Keratinocyte (primary cell): ENCODE measurements at regions not wholly inside any gene's neighbourhood (a gene's known extent, or its start where the extent isn't known, plus 50 kb on each side); places are given as distances from the start of the nearest gene placed in this dataset.
"Not testable (repeated sequence)": the region's sequence is repeated elsewhere in the genome, so short reads cannot be mapped to it uniquely, and the experiment has no call there.

ENCODE experiments used
- DNase-seq: peaks from one replicate; pipeline ENCODE4 v3.0.0-alpha.2; 2011; ENCODE audit warnings: low read depth, missing footprints, low spot score
- FAIRE-seq: peaks from 2 replicates; lab custom pipeline; 2011; peaks lifted over from hg19 to GRCh38; lab: Jason Lieb, UNC
- H2AFZ ChIP-seq: 2 replicates; pipeline ENCODE4 v1.6.0; 2012; ENCODE audit warnings: low read length, control low read depth, inconsistent platforms; ENCODE audit not compliant: control insufficient read depth
- H3K27ac ChIP-seq: 2 replicates; pipeline ENCODE4 v1.5.1; 2011; ENCODE audit warnings: low read length; ENCODE audit not compliant: control insufficient read depth, insufficient read depth
- H3K27me3 ChIP-seq: 3 replicates; pipeline ENCODE4 v1.6.0; 2011; ENCODE audit warnings: low read length; ENCODE audit not compliant: control insufficient read depth, insufficient read depth; ENCODE audit errors: extremely low read depth
- H3K36me3 ChIP-seq, 2 experiments: 2 replicates in 1 of 2; 3 replicates in 1 of 2; pipeline ENCODE4 v1.5.1; 2011; ENCODE audit warnings: low read length in 2 of 2, mild to moderate bottlenecking in 1 of 2; ENCODE audit not compliant: control insufficient read depth in 2 of 2, insufficient read depth in 2 of 2; ENCODE audit errors: extremely low read depth in 1 of 2
- H3K4me1 ChIP-seq: 3 replicates; pipeline ENCODE4 v1.5.1; 2011; ENCODE audit warnings: low read length; ENCODE audit not compliant: control insufficient read depth, insufficient read depth; ENCODE audit errors: extremely low read depth
- H3K4me2 ChIP-seq: 3 replicates; pipeline ENCODE4 v1.6.0; 2011; ENCODE audit warnings: low read depth, low read length; ENCODE audit not compliant: control insufficient read depth, insufficient read depth; ENCODE audit errors: extremely low read depth
- H3K4me3 ChIP-seq, 3 experiments: fragments of 200-600 bp in 1 of 3; sonication (generic) in 1 of 3; 2 replicates in 2 of 3; 3 replicates in 1 of 3; pipeline ENCODE4 v1.5.1; 2011 to 2016; ENCODE audit warnings: low read length in 3 of 3, mild to moderate bottlenecking in 3 of 3, control low read depth in 2 of 3, inconsistent platforms in 1 of 3, low read depth in 1 of 3, mixed read lengths in 1 of 3, mixed run types in 1 of 3, moderate library complexity in 1 of 3; ENCODE audit not compliant: control insufficient read depth in 2 of 3, insufficient read depth in 2 of 3; ENCODE audit errors: extremely low read depth in 1 of 3
- H3K79me2 ChIP-seq: 2 replicates; pipeline ENCODE4 v1.6.0; 2012; ENCODE audit warnings: low read length; ENCODE audit not compliant: control insufficient read depth, insufficient read depth
- H3K9ac ChIP-seq: 3 replicates; pipeline ENCODE4 v1.6.0; 2011; ENCODE audit warnings: low read length; ENCODE audit not compliant: control insufficient read depth, insufficient read depth; ENCODE audit errors: extremely low read depth
- H3K9me1 ChIP-seq: 3 replicates; pipeline ENCODE4 v1.6.0; 2011; ENCODE audit warnings: low read length; ENCODE audit not compliant: control insufficient read depth, insufficient read depth; ENCODE audit errors: extremely low read depth
- H3K9me3 ChIP-seq: 2 replicates; pipeline ENCODE4 v1.5.1; 2012; ENCODE audit warnings: low read depth, low read length; ENCODE audit not compliant: control insufficient read depth
- H4K20me1 ChIP-seq: 3 replicates; pipeline ENCODE4 v1.6.0; 2011; ENCODE audit warnings: low read length; ENCODE audit not compliant: control insufficient read depth, insufficient read depth; ENCODE audit errors: extremely low read depth
- EZH2 ChIP-seq: IDR thresholded peaks from one replicate; pipeline ENCODE4 v1.6.1; 2012; ENCODE audit warnings: inconsistent platforms, mild to moderate bottlenecking, low read length, moderate library complexity
- dilution Hi-C: fragments of 300-500 bp; cut with MboI; formaldehyde crosslinking; loops from one replicate; pipeline ENCODE4 v1.7.0; 2020; ENCODE audit warnings: low sequenced_read_pairs; ENCODE audit not compliant: extremely low pct_ligation_motif_present
- TF ChIP-seq, protein P1 (sequence below), 3 experiments: IDR thresholded peaks in 1 of 3; conservative IDR thresholded peaks in 1 of 3; optimal IDR thresholded peaks in 1 of 3; 2 replicates in 2 of 3; 3 replicates in 1 of 3; pipeline versions ENCODE3 to v1.5.1; 2011; ENCODE audit warnings: low read length in 3 of 3, mild to moderate bottlenecking in 3 of 3, moderate library complexity in 2 of 3, control low read depth in 1 of 3, inconsistent platforms in 1 of 3; ENCODE audit not compliant: insufficient read depth in 2 of 3; ENCODE audit errors: extremely low read depth in 1 of 3

DNA sequence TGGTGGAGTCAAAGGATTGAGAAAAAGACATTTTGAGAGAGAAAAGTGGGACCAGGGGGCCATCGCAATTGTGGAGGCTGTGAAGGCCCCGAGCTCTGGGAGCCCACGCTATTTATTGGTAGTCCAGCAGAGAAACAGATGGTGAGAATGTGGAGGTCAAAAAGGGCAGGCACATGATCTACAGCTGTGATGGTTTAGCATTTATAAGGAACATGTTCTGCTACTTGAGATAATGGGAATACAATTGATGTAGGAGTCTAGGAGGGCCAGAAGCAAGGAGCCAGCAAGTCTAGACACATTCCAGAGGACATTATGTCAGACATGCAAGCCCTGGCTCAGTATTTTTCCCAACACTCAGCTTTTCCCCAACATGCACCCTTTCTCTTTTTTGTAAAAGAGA lies 283.4 kb upstream of the MTPN start:
- H2AFZ ChIP-seq, dilution Hi-C loops, FAIRE-seq, H3K9me3 ChIP-seq, H4K20me1 ChIP-seq, H3K4me3 ChIP-seq, H3K27ac ChIP-seq, H3K36me3 ChIP-seq, H3K79me2 ChIP-seq, H3K9ac ChIP-seq, DNase-seq, H3K4me1 ChIP-seq, H3K9me1 ChIP-seq, H3K4me2 ChIP-seq, H3K27me3 ChIP-seq: not testable (repeated sequence)

DNA sequence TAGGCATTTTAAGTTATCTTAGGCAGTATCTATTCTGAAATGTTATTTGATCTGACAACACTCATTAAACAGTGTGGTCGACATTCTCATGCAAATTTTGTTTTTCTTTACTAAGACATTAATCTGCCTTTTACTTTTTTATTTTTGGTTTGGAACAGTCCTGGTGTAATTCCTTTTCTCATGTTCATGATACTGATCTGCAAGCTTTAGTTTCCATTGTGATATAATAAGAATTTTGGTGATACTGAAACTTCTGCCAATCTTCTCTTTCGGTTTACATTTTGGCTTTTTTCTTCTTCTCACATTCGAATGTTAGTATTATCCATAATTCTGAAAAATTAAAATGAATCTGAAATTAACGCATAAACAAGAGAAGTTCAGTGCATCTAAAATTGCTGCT lies 281.9 kb upstream of the MTPN start:
- FAIRE-seq (no peak), DNase-seq (no peak)
- Histone ChIP-seq H2AFZ (no peak overlapping the region), H3K27ac (no peak overlapping the region), H4K20me1 (no peaks in the 10 kb centered on the region), H3K79me2 (no peaks in the 10 kb centered on the region), H3K4me1 (no peaks in the 10 kb centered on the region), H3K4me2 (no peak overlapping the region), H3K9me1 (no peaks in the 10 kb centered on the region), H3K27me3 (no peaks in the 10 kb centered on the region), H3K36me3 (no peaks in the 10 kb centered on the region), H3K9ac (no peak overlapping the region), H3K4me3 (no peak overlapping the region), H3K9me3 (peaks cover under 1% of the 10 kb centered on the region)
- dilution Hi-C loops = no loop called here
- TF ChIP-seq, protein P1, sequence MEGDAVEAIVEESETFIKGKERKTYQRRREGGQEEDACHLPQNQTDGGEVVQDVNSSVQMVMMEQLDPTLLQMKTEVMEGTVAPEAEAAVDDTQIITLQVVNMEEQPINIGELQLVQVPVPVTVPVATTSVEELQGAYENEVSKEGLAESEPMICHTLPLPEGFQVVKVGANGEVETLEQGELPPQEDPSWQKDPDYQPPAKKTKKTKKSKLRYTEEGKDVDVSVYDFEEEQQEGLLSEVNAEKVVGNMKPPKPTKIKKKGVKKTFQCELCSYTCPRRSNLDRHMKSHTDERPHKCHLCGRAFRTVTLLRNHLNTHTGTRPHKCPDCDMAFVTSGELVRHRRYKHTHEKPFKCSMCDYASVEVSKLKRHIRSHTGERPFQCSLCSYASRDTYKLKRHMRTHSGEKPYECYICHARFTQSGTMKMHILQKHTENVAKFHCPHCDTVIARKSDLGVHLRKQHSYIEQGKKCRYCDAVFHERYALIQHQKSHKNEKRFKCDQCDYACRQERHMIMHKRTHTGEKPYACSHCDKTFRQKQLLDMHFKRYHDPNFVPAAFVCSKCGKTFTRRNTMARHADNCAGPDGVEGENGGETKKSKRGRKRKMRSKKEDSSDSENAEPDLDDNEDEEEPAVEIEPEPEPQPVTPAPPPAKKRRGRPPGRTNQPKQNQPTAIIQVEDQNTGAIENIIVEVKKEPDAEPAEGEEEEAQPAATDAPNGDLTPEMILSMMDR (optimal IDR thresholded peaks at IDR 0.05 in 1 of 3, IDR thresholded peaks at IDR 0.05 in 1 of 3, conservative IDR thresholded peaks at IDR 0.05 in 1 of 3; ENCODE audit: extremely low read depth in 1 of 3, insufficient read depth in 2 of 3, low read length in 3 of 3) = no peak
- no peak for TF ChIP-seq EZH2

DNA sequence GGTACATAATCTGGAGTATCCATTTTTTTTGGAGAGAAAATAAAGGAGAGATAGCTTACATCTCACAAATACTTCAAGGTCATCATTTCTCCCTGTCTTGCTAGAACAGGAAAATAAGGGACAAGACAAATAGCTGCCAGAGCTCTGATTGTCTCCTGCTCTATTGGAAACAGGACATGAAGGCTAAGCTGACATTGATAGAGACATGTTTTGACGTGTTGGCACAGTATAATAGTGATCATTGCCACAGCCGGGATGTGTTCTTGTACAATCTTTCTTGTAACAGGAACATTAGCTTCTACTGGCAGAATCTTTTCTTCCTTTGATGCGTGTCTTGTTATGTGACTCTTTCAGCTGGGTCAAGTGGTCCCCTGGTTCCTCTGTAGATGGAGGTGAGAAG lies 279.3 kb upstream of the MTPN start:
- Histone ChIP-seq H3K9ac (no peak overlapping the region), H3K27ac (no peak overlapping the region), H3K4me1 (no peaks in the 10 kb centered on the region), H3K4me2 (no peak overlapping the region), H3K9me3 (no peaks in the 10 kb centered on the region), H2AFZ (no peak overlapping the region), H3K27me3 (no peaks in the 10 kb centered on the region), H3K79me2 (no peaks in the 10 kb centered on the region), H3K9me1 (no peaks in the 10 kb centered on the region), H3K36me3 (no peaks in the 10 kb centered on the region), H4K20me1 (no peaks in the 10 kb centered on the region), H3K4me3 (no peak overlapping the region)
- no peak for FAIRE-seq
- dilution Hi-C loops = no loop called here
- DNase-seq = no peak
- TF ChIP-seq, protein P1 (optimal IDR thresholded peaks at IDR 0.05 in 1 of 3, IDR thresholded peaks at IDR 0.05 in 1 of 3, conservative IDR thresholded peaks at IDR 0.05 in 1 of 3; ENCODE audit: extremely low read depth in 1 of 3, insufficient read depth in 2 of 3, low read length in 3 of 3) = no peak
- no peak for TF ChIP-seq EZH2
